Tongue (tissue), 1 donor: ENCODE measurements at regions not wholly inside any gene's neighbourhood (a gene's known extent, or its start where the extent isn't known, plus 50 kb on each side); places are given as distances from the start of the nearest gene placed in this dataset.
A peak's percentile ranks its signal among the peaks of the same experiment; 100 is the strongest.

Experiments
- DNase-seq: peaks from one replicate; pipeline ENCODE4 v3.0.0-alpha.2; 2015

DNA sequence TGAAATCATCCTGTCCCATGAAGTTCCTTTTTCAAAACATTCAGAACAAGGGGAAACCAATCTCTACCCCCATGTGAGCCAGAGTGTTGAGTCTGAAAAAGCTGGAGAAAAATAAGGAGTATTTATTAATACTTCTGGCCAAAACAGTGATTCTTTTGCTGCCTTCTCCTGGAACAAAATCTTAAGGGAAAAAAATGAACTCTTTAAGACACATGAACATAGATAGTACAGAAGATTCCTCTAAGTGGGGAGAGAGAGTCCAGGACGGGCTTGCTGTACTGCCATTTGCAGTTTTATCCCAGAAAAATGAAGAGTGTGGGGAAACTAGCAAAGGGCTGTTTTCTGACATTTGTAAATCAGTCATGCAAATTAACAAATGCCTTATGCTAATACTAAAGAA, 173.4 kb upstream of the CELF2 start:
- DNase-seq, result no peak

GRCh38 chr10:10845185-10845584, 172.5 kb upstream of the CELF2 start:
- DNase-seq, result no peak

- DNase-seq, result peak; percentile 6
Measured at GRCh38 chr10:10845826-10846503, 171.7 kb upstream of the CELF2 start.

GRCh38 chr10:10846504-10846900, 171.2 kb upstream of the CELF2 start:
- DNase-seq, result no peak

GRCh38 chr10:10847387-10847786, 170.3 kb upstream of the CELF2 start:
- peak; percentile 3 for DNase-seq

- no peak for DNase-seq
Measured at GRCh38 chr10:10848488-10849111, 169.1 kb upstream of the CELF2 start.

DNA sequence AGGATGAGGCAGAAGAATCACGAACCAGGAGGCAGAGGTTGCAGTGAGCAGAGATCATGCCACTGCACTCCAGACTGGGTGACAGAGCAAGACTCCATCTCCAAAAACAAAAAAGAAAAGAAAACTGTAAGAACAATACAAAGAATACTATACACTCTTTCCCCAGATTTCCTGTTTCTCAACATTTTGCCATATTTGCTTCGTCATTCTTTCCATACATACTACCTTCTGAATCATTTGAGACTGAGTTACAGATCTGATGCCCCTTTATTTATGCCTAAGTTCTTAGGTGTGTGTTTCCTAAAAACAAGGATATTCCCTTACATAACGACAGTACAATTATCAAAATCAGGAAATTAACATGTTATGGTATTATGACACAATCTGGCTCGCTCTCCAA, 168.4 kb upstream of the CELF2 start:
- DNase-seq, result no peak

- no peak for DNase-seq
Measured at GRCh38 chr10:10850214-10850613, 167.5 kb upstream of the CELF2 start.

DNA sequence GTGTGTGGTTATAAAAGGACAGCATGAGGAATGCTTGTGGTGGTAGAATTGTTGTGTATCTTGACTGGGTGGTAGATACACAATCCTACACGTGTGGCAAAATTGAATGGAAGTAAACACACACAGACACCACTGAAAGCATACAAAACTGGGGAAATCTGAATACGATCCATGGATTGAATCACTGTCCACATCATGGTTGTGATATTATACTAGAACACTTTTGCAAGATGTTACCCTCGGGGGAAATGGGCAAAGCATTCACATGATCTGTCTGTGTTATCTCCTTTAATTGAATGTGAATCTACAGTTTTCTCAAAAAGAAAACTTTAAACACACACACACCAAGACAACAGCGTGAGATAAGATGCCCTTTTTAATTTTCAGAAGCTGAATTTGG, 165.2 kb upstream of the CELF2 start:
- DNase-seq, result no peak

DNA sequence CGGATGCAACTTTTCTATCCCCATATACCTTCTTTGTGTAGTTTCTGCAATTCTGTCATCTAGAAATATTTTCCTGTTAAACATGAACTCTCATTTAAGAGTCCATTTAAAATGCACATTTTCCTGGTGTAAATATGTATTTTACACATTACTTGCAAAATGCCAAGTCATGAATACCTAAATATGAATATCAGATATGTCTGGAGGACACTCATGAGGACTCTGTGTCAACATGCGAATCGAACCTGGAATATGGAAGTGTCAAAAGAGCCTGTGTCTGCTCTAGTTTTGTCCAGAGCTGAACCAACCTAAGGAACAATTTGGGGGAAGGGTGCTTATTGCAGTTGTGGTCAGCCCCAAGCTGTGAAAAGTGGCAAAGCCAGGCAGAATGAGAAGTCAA, 163.7 kb upstream of the CELF2 start:
- no peak for DNase-seq

DNA sequence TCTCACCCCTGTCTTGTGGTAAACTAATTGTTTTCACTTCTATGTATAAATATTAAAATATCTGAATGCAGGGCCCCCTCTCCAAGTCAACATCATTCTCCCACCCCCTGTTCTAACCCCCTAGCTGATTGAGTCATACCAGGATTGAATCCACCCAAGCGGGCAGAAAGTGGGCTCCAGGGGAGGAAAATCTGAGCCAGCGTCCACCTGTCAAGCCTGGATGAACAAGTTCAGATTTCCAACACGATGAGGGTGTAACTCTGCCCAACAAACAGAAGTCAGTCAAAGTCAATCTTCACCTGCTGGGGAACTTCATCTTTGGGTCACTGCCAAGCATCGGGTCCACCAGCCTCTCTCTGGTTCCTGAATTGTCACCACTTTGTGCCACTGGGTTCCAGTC, 162.9 kb upstream of the CELF2 start:
- peak; percentile 26 for DNase-seq

- DNase-seq, result no peak
Measured at GRCh38 chr10:10855151-10855581, 162.5 kb upstream of the CELF2 start.

DNA sequence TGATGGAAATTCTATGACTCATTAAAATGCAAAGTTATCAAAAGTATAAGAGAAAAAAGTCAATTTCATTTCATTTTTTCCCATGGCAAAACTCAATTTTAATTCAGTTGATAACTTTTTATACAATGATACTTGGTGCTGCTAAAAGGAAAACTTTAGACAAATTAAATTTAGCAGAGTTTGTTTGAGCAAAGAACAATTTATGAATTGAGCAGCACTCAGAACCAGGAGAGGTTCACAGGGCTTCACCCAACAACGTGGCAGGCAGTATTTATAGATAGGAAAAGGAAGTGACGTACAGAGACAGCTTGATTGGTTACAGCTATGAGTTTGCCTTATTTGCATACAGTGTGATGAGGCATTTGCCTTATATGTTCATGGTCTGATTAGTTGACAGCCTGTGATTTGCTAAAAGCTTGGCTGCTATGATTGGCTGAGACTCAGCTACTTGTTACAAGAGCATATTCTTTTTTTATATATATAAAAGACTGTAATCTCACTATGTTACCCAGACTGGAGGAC, 157.2 kb upstream of the CELF2 start:
- no peak for DNase-seq

DNA sequence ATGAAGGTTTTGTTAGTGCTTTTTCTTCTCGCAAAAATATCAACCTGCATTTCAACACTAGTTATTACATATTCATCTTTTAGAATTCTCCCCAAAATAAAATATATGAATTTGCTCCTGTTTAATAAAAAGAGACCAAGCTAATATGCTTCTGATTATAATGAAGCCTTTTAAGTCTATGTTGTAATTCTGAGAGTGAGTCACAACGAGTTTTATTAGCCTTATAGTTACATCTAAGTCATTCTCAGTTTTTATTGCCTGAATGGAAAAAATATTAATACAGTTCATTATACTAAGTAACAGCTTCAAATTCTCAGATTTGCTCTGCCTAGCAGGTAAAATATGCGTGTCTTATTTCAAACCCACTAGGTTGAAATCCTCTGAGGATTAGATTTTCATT, 152.4 kb upstream of the CELF2 start:
- no peak for DNase-seq

DNA sequence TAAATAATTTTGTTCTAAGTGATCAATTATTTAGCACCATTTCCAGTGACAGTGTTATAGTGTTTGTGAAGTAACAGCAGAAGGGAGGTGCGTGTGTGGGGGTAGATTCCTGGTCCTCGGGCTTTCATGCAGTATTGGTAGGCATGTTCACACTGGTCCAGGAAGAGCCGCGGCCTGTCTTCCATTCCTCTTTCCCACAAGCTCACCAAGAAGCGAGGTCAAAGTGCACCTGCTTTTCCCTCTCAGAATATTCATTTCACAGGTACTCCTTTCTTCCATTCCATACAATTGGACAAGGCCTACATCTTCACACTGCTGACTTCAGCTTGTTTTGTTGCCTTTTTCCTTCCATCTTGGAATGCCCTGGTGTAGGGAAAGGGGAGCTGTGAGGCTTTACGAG, 151.8 kb upstream of the CELF2 start:
- DNase-seq, result no peak

DNA sequence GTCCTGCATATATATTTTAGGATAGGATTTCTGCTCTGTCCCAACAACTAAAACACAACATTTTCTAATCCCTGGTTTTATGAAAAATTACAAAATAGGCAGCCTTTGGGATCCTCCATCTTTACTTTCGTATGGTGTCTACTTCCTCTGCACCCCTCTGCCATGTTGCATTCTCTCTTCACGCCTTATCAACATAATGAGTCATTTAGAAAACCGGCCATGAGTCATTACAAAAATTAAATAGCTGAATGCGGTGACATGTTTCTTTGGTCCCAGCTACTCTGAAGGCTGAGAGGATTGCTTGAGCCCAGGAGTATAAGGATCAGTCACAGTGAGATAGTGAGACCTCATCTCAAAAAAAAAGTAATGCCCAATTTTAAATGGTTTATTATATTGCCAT, 148.1 kb upstream of the CELF2 start:
- DNase-seq, result no peak

- no peak for DNase-seq
Measured at GRCh38 chr10:10870523-10871241, 147.0 kb upstream of the CELF2 start.

DNA sequence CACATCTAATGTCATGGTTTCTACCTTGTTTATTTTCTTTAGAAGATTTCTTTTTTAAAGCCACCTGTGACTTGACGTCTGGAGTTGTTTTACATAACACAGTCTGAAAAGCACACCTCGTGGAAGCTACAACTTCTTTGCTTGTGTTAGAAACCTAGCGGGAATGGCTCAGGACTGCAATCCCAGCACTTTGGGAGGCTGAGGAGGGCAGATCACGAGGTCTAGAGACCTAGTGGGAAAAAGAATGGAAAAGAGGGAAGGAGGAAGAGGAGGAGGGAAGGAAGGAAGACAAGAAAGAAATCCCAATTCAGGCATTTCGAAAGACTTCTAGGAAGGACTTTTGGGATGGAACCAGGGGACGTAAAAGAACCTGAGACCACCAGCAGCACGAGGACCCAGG, 146.3 kb upstream of the CELF2 start:
- no peak for DNase-seq

DNA sequence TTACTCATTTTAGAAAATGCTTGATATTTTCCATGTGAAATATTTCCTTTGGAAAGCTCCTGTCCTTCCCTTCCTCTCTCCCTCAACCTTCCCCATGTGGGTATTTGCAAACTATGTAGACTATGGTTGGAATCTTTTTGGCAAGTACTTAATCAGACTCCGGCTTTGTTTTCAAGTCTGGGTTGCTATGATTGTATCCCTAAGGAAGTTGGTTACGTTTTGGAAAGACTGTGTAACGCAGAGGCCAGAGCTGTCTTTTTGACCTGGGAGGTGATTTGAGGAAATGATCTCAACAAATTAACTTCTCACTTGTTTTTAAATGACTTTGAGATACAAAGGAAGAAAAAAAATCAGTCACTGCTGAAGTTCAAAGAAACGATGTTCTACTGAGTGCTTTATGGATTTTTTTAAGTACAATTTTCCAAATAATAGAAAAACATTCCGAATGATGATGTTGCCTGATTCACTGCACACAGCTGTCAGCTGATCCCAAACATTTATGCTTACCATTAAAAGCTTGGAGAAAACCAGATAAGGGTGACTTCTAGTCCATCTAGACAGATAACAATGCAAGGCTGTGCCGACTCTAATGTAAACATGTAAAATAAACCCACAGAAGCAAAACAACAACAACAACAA, 145.5 kb upstream of the CELF2 start:
- peak; percentile 76 for DNase-seq

GRCh38 chr10:10872764-10873163, 144.9 kb upstream of the CELF2 start:
- DNase-seq, result no peak

GRCh38 chr10:10873289-10873688, 144.4 kb upstream of the CELF2 start:
- DNase-seq, result no peak

DNA sequence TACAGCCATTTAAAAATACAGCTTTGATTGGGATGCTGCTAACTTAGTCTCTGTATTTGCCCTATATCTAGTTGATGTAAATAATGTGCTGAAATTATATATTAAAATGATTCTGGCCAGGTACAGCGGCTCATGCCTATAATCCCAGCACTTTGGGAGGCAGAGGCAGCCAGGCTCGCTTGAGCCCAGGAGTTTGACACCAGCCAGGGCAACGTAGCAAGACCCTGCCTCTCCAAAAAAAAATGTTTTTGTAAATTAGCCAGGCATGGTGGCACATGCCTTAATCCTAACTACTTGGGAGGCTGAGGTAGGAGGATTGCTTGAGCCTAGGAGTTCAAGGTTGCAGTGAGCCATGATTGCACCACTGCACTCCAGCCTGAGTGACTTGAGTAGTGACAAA, 143.8 kb upstream of the CELF2 start:
- no peak for DNase-seq

GRCh38 chr10:10878963-10879362, 138.7 kb upstream of the CELF2 start:
- peak; percentile 13 for DNase-seq
